ENCODE measurements at regions not wholly inside any gene's neighbourhood (a gene's known extent, or its start where the extent isn't known, plus 50 kb on each side); places are given as distances from the start of the nearest gene placed in this dataset.

- POLR2A ChIA-PET, result no interaction called here
Observed at GRCh38 chr5:54902791-54903473, 82.5 kb downstream of the ESM1 start.

More at GRCh38 chr5:54902791-54903473, 82.5 kb downstream of the ESM1 start:
- Histone ChIP-seq H3K4me2 (ENCODE audit: low read length) (no peak overlapping the region), H2AFZ (ENCODE audit: low read depth, low read length, poor library complexity, severe bottlenecking) (no peak overlapping the region), H4K20me1 (ENCODE audit: insufficient read depth) (no peaks in the 10 kb centered on the region), H3K36me3 (ENCODE audit: control insufficient read depth in 1 of 2, insufficient read depth in 2 of 2, low read length in 2 of 2) (no peaks in the 10 kb centered on the region), H3K4me1 (ENCODE audit: control insufficient read depth in 1 of 2, insufficient read depth in 2 of 2, low read length in 2 of 2) (no peaks in the 10 kb centered on the region), H3K27ac (ENCODE audit: low read depth, low read length) (no peak overlapping the region), H3K27me3 (ENCODE audit: insufficient read depth, low read length) (peaks cover 66% of the 10 kb centered on the region), H3K9me2 (ENCODE audit: insufficient read depth) (no peaks in the 10 kb centered on the region), H3K9me3 (ENCODE audit: control insufficient read depth in 1 of 2, insufficient read depth in 1 of 2, low read depth in 1 of 2, low read length in 2 of 2) (no peaks in the 10 kb centered on the region), H3K4me3 (replicated peaks in 1 of 2; ENCODE audit: low read depth in 1 of 2, low read length in 2 of 2) (no peak overlapping the region), H3K79me2 (ENCODE audit: insufficient read depth, low read length) (no peaks in the 10 kb centered on the region), H3K9ac (ENCODE audit: low read length) (no peak overlapping the region)
- DNase-seq (ENCODE audit: low read depth, low spot score), result no peak
- ATAC-seq, result no peak
- RAD21 ChIA-PET (ENCODE audit: low non-redundant PET in 1 of 2, low total read pairs in 2 of 2, uncharacterized antibody in 2 of 2, unreplicated experiment in 2 of 2), result no interaction called here
- CTCF ChIA-PET, result interaction anchor here (2.4 to 8.1 kb wide), 2 partner anchors 256 to 659 kb away, joined by 11 to 139 read pairs; partner anchors contain the start of gene GPX8
- no TSS peak for BruUV-seq (replicated peaks)
- intact Hi-C loops (cut with micrococcal nuclease), result no loop called here
- TF ChIP-seq EGR1 (IDR thresholded peaks at IDR 0.05; ENCODE audit: low read depth), result no peak
- TF ChIP-seq TCF7L2 (IDR thresholded peaks at IDR 0.05; ENCODE audit: borderline replicate concordance, extremely low read depth, insufficient read depth, insufficient read length), result no peak
- TF ChIP-seq ZBTB33 (IDR thresholded peaks at IDR 0.05; ENCODE audit: extremely low read depth, insufficient replicate concordance, low read length), result no peak
- no peak for TF ChIP-seq RAD21 (IDR thresholded peaks at IDR 0.05; ENCODE audit: low read depth)
- no peak for TF ChIP-seq CTCF (IDR thresholded peaks at IDR 0.05 in 2 of 3, conservative IDR thresholded peaks at IDR 0.05 in 1 of 3; ENCODE audit: borderline replicate concordance in 1 of 3, insufficient read depth in 1 of 3, low read depth in 2 of 3, low read length in 2 of 3)
- no peak for TF ChIP-seq ELF1 (IDR thresholded peaks at IDR 0.05; ENCODE audit: borderline replicate concordance, low read depth)
- TF ChIP-seq POLR2A (IDR thresholded peaks at IDR 0.05; ENCODE audit: borderline replicate concordance, extremely low read depth, insufficient read depth, insufficient read length), result no peak
- no peak for TF ChIP-seq POLR2AphosphoS5 (IDR thresholded peaks at IDR 0.05; ENCODE audit: low read depth, low read length)
- TF ChIP-seq SIN3A (IDR thresholded peaks at IDR 0.05; ENCODE audit: low read depth), result no peak
- TF ChIP-seq CEBPB (IDR thresholded peaks at IDR 0.05; ENCODE audit: low read depth), result no peak

Data from HCT116 (cell line).